Skeletal muscle satellite cell (primary cell): ENCODE measurements at regions not wholly inside any gene's neighbourhood (a gene's known extent, or its start where the extent isn't known, plus 50 kb on each side); places are given as distances from the start of the nearest gene placed in this dataset.
"Not testable (repeated sequence)": the region's sequence is repeated elsewhere in the genome, so short reads cannot be mapped to it uniquely, and the experiment has no call there.

Experiments used
- H3K27me3 ChIP-seq: 2 replicates; pipeline ENCODE4 v1.7.0; 2013; ENCODE audit warnings: low read length; ENCODE audit not compliant: control insufficient read depth, insufficient read depth
- H3K36me3 ChIP-seq: 2 replicates; pipeline ENCODE4 v1.7.0; 2013; ENCODE audit warnings: mild to moderate bottlenecking, control low read depth, low read length; ENCODE audit not compliant: insufficient read depth
- H3K4me1 ChIP-seq: 2 replicates; pipeline ENCODE4 v1.7.0; 2013; ENCODE audit warnings: low read length; ENCODE audit not compliant: control insufficient read depth, insufficient read depth
- H3K4me2 ChIP-seq: 2 replicates; pipeline ENCODE4 v1.7.0; 2013; ENCODE audit warnings: mild to moderate bottlenecking, low read length
- H3K4me3 ChIP-seq: 2 replicates; pipeline ENCODE4 v1.7.0; 2013; ENCODE audit warnings: low read length
- H3K9ac ChIP-seq: 2 replicates; pipeline ENCODE4 v1.7.0; 2013; ENCODE audit warnings: mild to moderate bottlenecking, low read depth, low read length, moderate library complexity
- H3K9me3 ChIP-seq: replicated peaks from 2 replicates; pipeline ENCODE4 v1.7.0; 2013; ENCODE audit warnings: mild to moderate bottlenecking, control low read depth, low read length

DNA sequence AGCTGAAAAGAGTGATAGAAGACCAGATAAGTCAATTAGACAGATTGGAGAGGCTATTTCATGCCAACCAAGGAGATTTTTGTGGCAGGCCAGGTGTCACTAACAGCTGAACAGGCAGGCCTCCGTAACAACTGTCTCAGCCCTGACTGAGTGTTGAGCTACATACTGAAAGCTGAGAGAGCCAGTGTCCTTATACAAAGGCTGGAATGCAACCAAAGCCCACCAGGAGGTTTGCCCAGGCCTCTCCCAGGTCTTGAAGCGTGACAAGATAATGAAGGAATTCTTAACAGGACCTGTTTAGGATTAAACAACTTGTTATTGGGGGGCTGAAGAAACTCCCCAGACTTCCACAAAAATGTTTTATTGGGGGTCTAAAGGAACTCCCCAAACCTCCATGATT is 290.2 kb upstream of the FRG1 start:
- H3K27me3 ChIP-seq, H3K4me3 ChIP-seq, H3K9ac ChIP-seq, H3K36me3 ChIP-seq, H3K4me1 ChIP-seq, H3K4me2 ChIP-seq, H3K9me3 ChIP-seq: not testable (repeated sequence)

DNA sequence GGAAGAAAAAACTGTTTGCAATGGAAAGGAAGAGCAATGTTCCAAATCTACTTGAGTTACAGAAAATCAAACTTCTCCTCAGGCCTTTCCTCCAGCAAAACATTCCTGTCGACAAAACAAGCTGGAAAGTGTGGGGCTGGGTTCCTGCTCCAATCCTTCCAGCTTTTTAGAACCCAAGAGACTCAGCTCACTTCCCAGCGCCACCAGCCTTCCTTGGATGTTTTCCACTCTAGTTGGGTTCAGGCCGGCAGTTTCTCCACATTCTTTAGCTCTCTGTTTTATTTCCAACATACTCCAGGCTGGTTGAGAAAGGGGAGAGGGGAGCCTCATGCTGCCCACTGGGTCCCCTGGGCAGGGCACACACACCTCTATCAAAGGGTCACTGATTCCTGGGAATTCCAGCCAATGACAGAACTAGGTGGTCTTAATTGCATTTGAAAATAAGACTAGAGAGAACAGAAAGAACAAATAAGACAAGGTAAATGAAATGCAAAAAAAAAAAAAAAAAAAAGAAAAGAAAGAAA is 287.5 kb upstream of the FRG1 start:
- not testable (repeated sequence) for H3K4me1 ChIP-seq, H3K9me3 ChIP-seq, H3K4me3 ChIP-seq, H3K4me2 ChIP-seq, H3K27me3 ChIP-seq, H3K9ac ChIP-seq, H3K36me3 ChIP-seq

DNA sequence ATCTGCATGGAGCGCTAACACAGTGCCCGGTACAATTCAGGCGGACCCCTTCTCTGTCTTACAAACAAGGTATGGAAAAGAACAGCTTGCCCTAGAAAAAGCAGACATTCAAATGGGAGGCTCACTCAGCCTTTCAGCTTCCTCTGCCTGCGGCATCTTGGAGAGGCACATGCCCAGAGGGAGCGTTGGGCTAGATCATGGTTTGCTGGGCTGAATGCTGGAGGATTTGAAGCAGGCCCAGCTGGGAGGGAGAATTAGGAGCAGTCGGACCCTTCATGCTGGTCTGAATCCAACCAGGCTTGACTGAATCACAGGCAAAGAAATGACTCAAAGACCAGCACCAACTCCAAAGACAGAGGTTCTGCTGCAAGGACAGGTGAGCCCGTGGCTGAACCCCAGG is 286.7 kb upstream of the FRG1 start:
- not testable (repeated sequence) for H3K4me2 ChIP-seq, H3K4me1 ChIP-seq, H3K4me3 ChIP-seq, H3K36me3 ChIP-seq, H3K9me3 ChIP-seq, H3K9ac ChIP-seq, H3K27me3 ChIP-seq

DNA sequence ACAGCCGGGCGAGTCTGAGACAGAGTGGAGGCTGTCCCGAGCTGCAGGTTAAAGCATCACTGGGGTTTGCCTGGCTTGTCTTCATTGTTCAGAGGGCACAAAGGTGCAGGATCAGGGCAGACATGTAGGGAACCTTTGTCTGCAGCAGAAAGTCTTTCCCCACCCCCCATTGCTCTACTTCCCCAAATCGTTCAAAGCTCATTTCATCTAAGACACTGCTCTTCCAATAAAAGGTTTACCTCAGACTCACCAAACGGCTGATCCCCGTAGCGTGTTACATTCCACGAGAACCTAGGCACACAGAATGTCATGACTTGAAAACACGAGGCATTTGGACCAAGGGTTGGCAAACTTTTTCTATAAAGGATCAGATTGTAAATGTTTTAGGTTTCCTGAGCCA is 286.3 kb upstream of the FRG1 start:
- not testable (repeated sequence) for H3K4me2 ChIP-seq, H3K36me3 ChIP-seq, H3K27me3 ChIP-seq, H3K4me3 ChIP-seq, H3K4me1 ChIP-seq, H3K9ac ChIP-seq, H3K9me3 ChIP-seq

DNA sequence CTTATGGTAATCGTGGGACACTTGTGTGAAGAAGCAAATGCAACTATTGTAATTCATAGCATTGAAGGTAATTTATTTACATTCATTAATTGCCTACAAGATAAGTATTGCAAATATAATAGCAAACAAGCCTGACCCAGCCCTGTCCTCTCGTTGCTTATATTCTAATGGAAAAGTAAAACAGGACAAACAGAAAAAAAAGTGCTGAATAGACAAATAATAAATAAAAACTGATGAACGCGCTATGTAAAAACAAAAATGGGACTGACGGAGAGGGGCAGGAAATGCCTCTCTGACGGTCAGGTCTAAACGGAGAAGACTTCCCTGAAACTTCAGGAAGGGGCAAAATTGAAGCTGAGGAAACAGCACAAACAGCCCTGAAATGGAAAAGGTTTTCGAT is 284.9 kb upstream of the FRG1 start:
- not testable (repeated sequence) for H3K36me3 ChIP-seq, H3K9ac ChIP-seq, H3K27me3 ChIP-seq, H3K4me1 ChIP-seq, H3K4me3 ChIP-seq, H3K9me3 ChIP-seq, H3K4me2 ChIP-seq

DNA sequence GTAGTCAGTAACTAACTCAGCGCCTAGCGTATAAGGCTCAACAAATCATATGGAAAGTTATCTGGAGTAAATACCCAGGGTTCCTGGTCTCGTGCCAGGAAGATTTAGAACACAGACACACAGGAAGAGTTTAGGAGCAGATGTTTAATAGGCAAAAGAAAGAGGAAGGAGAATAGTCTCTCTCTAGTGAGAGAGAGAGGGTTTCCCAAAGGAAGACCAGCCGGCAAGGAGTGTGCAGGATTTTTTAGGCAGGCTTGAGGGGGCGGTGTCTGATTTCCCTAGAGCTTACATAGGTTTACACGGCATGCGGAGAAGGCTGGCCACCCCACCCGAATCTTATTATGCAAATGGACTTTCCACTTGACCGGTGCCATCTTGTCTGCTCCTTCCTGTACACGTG is 284.0 kb upstream of the FRG1 start:
- Histone ChIP-seq H3K9ac (no peak overlapping the region), H3K4me2 (no peak overlapping the region), H3K9me3 (no peaks in the 10 kb centered on the region), H3K4me1 (no peaks in the 10 kb centered on the region), H3K36me3 (no peaks in the 10 kb centered on the region), H3K4me3 (no peak overlapping the region), H3K27me3 (no peaks in the 10 kb centered on the region)

DNA sequence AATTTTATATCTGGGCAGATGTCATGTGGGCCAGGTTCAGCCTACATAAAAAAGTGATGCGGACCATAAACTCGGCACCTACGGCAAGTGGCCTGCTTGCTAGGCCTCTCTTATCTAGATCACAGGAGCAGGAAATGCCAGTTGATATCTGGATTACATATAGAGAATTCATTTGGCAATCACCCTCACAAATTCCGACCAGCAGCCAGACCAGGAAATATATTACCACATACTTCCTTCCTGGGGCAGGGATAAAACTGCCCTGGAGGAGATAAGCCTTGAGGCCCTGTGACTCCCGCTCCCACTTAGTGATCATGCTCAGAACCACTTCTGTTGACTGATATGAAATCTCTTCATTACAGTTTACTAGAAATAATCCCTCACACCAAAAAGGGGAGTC is 282.4 kb upstream of the FRG1 start:
- not testable (repeated sequence) for H3K27me3 ChIP-seq, H3K9me3 ChIP-seq

DNA sequence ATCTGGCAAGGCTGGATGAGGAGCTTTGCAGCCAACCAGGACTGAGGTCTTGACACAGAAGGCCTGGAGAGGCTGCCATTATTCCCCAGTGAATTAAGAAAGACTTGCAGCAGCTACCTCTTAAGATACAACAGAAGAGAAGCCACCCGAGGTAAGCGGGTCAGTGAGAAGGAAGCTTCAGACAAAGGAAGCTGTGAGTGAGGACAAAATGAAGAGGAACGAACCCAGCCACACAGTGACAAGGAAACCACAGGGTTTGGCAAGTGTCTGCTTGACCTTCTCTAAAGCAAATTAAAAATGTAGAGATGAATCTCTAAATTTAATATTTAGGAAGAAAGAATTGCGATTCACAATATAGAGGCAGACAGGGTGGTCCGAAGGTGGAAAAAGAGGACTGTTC is 281.8 kb upstream of the FRG1 start:
- H3K27me3 ChIP-seq, H3K4me3 ChIP-seq, H3K4me2 ChIP-seq, H3K9me3 ChIP-seq, H3K4me1 ChIP-seq, H3K36me3 ChIP-seq, H3K9ac ChIP-seq: not testable (repeated sequence)

More for the DNA sequence above, 282.4 kb upstream of the FRG1 start:
- not testable (repeated sequence) for H3K4me3 ChIP-seq, H3K9ac ChIP-seq, H3K4me1 ChIP-seq, H3K4me2 ChIP-seq, H3K36me3 ChIP-seq

DNA sequence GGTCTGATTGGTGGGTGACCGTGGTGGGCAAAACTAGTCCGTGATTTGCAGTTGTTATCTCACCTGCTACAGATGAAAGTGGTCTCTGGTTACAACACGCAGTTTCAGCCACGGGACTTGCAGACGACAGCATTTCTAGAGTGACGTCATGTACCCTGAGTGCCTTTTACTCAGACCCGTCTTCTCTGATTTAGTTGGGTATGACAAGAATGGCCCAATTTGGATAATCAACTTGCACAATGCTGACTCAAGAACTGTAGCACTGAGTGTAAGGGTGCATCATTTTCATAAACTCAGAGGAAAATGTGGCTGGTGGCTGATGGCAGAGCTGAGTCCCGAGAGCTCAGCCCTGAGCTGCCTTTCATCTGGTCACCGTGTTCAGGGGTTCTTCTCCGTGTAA is 281.4 kb upstream of the FRG1 start:
- Histone ChIP-seq H3K36me3 (no peaks in the 10 kb centered on the region), H3K4me2 (no peak overlapping the region), H3K27me3 (no peaks in the 10 kb centered on the region), H3K9ac (no peak overlapping the region), H3K4me1 (no peaks in the 10 kb centered on the region), H3K4me3 (no peak overlapping the region), H3K9me3 (no peaks in the 10 kb centered on the region)

DNA sequence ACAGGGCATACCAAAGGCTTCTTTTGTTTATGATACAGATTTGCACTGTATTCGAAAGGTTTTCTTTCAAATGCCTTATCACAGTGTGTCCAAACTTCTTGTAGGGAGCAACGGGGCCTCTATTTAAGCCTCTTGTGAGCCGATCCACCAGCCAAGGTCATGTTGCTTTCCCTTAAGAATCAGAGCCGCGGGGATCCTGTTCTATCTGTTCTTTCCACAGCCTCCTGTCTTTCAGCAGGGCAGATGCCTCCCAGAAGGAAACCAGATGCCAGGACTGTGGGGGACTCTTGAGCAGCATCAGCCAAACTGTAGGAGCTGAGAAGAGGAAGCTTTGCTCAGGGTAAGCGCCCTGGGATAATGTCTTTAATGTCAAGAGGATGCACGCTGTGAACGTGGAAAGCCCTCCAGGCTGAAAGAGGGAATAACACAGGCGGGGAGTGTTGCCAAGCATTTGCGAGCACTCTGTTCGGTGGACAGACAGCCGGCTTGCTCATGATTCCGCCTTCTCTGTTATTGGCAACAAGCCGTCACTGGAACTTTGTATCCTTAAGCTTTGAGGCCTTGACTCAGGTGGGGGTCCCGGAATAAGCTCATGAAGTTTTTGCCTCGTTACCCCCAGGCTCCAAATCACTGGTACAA is 279.8 kb upstream of the FRG1 start:
- H3K9ac ChIP-seq: no peak overlapping the region
- H3K9me3 ChIP-seq: no peaks in the 10 kb centered on the region
- no peaks in the 10 kb centered on the region for H3K36me3 ChIP-seq
- no peaks in the 10 kb centered on the region for H3K4me1 ChIP-seq
- H3K27me3 ChIP-seq: no peaks in the 10 kb centered on the region
- no peak overlapping the region for H3K4me2 ChIP-seq
- no peak overlapping the region for H3K4me3 ChIP-seq

DNA sequence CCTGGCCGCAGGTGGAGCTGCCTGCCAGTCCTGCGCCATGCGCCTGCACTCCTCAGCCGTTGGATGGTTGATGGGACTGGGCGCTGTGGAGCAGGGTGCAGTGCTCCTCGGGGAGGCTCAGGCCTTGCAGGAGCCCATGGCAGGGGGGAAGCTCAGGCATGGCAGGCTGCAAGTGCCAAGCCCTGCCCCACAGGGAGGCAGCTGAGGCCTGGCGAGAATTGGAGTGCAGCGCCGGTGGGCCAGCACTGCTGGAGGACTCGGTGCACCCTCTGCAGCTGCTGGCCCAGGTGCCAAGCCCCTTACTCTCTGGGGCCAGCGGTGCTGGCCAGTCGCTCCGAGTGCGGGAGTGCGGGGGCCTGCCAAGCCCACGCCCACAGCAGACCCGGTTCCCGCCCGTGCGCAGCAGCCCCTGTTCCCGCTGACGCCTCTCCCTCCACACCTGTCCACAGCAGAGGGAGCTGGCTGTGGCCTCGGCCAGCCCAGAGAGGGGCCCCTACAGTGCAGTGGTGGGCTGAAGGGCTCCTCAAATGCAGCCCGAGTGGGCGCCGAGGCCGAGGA is 275.9 kb upstream of the FRG1 start:
- Histone ChIP-seq H3K4me3 (no peak overlapping the region), H3K4me1 (no peaks in the 10 kb centered on the region), H3K9ac (no peak overlapping the region), H3K4me2 (no peak overlapping the region), H3K36me3 (no peaks in the 10 kb centered on the region), H3K27me3 (no peaks in the 10 kb centered on the region), H3K9me3 (no peaks in the 10 kb centered on the region)

DNA sequence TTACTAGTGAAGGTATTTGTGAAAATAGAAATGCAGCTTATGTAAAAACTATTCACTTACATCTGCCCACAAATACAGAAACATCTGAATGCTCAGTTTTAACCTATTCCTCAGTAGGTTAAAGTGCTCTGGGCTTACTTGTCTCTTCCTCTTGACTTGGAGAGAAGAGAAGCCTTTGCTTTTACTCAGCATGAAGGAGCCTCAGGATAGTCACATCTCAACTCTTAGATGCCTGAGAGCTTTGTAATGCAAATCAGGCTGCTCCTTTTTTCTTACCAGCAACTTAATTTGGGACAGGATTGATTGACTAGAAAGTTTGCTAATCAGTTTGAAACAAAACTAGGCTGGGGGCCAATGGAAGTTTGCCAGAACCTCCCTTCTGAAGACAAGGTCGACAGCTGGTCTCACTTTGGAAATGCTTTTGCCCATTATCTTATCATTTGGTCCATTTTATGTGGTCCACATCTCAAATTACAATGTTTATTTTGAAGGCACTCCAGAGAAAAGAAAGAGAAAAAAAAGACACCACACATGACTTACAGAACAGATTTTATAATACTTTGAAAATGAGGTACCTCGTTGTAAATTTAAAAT is 274.9 kb upstream of the FRG1 start:
- not testable (repeated sequence) for H3K4me3 ChIP-seq, H3K4me2 ChIP-seq, H3K9ac ChIP-seq, H3K9me3 ChIP-seq, H3K27me3 ChIP-seq, H3K36me3 ChIP-seq, H3K4me1 ChIP-seq
